Neural progenitor cell (in vitro differentiated cells): ENCODE measurements at regions not wholly inside any gene's neighbourhood (a gene's known extent, or its start where the extent isn't known, plus 50 kb on each side); places are given as distances from the start of the nearest gene placed in this dataset.

Experiments
- DNase-seq: peaks from one replicate; pipeline ENCODE4 v3.0.0-alpha.2; 2016; ENCODE audit warnings: low spot score
- H2AFZ ChIP-seq: fragments of 200-600 bp; sonication (generic); replicated peaks from 2 replicates; pipeline ENCODE4 v1.6.1; 2016; ENCODE audit warnings: antibody characterized with exemption
- H3F3A ChIP-seq: fragments of 200-600 bp; sonication (generic); 2 replicates; pipeline ENCODE4 v1.6.1; 2016; ENCODE audit warnings: antibody characterized with exemption, low read depth
- H3K27ac ChIP-seq: fragments of 200-600 bp; sonication (generic); 2 replicates; pipeline ENCODE4 v1.5.1; 2016; ENCODE audit warnings: mild to moderate bottlenecking
- H3K27me3 ChIP-seq: fragments of 200-600 bp; sonication (generic); 2 replicates; pipeline ENCODE4 v1.6.1; 2016; ENCODE audit warnings: mild to moderate bottlenecking, moderate library complexity
- H3K36me3 ChIP-seq: fragments of 200-600 bp; sonication (generic); 2 replicates; pipeline ENCODE4 v1.5.1; 2016
- H3K4me1 ChIP-seq: fragments of 200-600 bp; sonication (generic); 2 replicates; pipeline ENCODE4 v1.6.1; 2016; ENCODE audit warnings: mixed run types
- H3K4me2 ChIP-seq: fragments of 200-600 bp; sonication (generic); 2 replicates; pipeline ENCODE4 v1.6.1; 2016
- H3K4me3 ChIP-seq: fragments of 200-600 bp; sonication (generic); 2 replicates; pipeline ENCODE4 v1.5.1; 2016
- H3K79me2 ChIP-seq: fragments of 200-600 bp; sonication (generic); 2 replicates; pipeline ENCODE4 v1.6.1; 2016; ENCODE audit warnings: low read depth
- H3K9ac ChIP-seq: fragments of 200-600 bp; sonication (generic); 2 replicates; pipeline ENCODE4 v1.6.1; 2016
- H3K9me3 ChIP-seq: fragments of 200-600 bp; sonication (generic); 2 replicates; pipeline ENCODE4 v1.5.1; 2016; ENCODE audit warnings: low read depth
- H4K20me1 ChIP-seq: fragments of 200-600 bp; sonication (generic); 2 replicates; pipeline ENCODE4 v1.6.1; 2016; ENCODE audit warnings: low read depth
- H3K27ac Mint-ChIP-seq: 3 replicates; pipeline ENCODE4 v1.8.0; 2021; ENCODE audit warnings: mixed read lengths
- H3K27me3 Mint-ChIP-seq: 2 replicates; pipeline ENCODE4 v1.8.0; 2022; ENCODE audit warnings: low read depth, mild to moderate bottlenecking, inconsistent platforms, moderate library complexity, mixed read lengths; ENCODE audit not compliant: insufficient read depth
- H3K36me3 Mint-ChIP-seq: 3 replicates; pipeline ENCODE4 v1.8.0; 2021; ENCODE audit warnings: mixed read lengths
- H3K4me1 Mint-ChIP-seq: 3 replicates; pipeline ENCODE4 v1.8.0; 2021; ENCODE audit warnings: mixed read lengths
- H3K4me3 Mint-ChIP-seq: 3 replicates; pipeline ENCODE4 v1.8.0; 2021; ENCODE audit warnings: mild to moderate bottlenecking, moderate library complexity, mixed read lengths
- H3K9me3 Mint-ChIP-seq: 3 replicates; pipeline ENCODE4 v1.8.0; 2020; ENCODE audit warnings: mixed read lengths
- EZH2 ChIP-seq: fragments of 200-600 bp; sonication (generic); IDR thresholded peaks from 2 replicates; pipeline ENCODE4 v1.6.1; 2017; ENCODE audit warnings: antibody characterized with exemption, mild to moderate bottlenecking, moderate library complexity
- EZH2phosphoT487 ChIP-seq: fragments of 200-600 bp; sonication (generic); IDR thresholded peaks from 2 replicates; pipeline ENCODE4 v1.6.1; 2017; ENCODE audit warnings: antibody characterized with exemption
- TF ChIP-seq, protein P1 (sequence below): fragments of 200-600 bp; sonication (generic); IDR thresholded peaks from 2 replicates; pipeline ENCODE4 v1.5.1; 2017; ENCODE audit warnings: antibody characterized with exemption, mild to moderate bottlenecking

DNA sequence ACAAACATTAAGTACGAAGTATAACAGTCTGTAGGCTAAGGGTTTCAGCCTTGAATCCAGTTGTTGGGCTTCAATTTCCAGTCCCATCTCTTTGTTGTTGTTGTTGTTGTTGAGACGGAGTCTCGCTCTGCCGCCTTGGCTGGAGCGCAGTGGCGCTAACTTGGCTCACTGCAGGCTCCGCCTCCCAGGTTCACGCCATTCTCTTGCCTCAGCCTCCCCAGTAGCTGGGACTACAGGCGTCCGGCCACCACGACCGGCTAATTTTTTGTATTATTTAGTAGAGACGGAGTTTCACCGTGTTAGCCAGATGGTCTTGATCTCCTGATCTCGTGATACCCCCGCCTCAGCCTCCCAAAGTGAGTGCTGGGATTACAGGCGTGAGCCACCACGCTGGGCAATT, 464.9 kb downstream of the ANKRD7 start:
- no peaks in the 10 kb centered on the region for H3K27me3 Mint-ChIP-seq
- H3K36me3 Mint-ChIP-seq = no peaks in the 10 kb centered on the region
- Histone ChIP-seq H4K20me1 (no peaks in the 10 kb centered on the region), H3K4me3 (no peak overlapping the region), H3K9me3 (no peaks in the 10 kb centered on the region), H3K4me1 (no peaks in the 10 kb centered on the region), H3K27ac (no peak overlapping the region), H2AFZ (peak overlapping the region; percentile 50), H3K36me3 (no peaks in the 10 kb centered on the region), H3K27me3 (no peaks in the 10 kb centered on the region), H3F3A (no peaks in the 10 kb centered on the region), H3K9ac (no peak overlapping the region), H3K79me2 (no peaks in the 10 kb centered on the region), H3K4me2 (no peak overlapping the region)
- TF ChIP-seq EZH2 = no peak
- TF ChIP-seq, protein P1, sequence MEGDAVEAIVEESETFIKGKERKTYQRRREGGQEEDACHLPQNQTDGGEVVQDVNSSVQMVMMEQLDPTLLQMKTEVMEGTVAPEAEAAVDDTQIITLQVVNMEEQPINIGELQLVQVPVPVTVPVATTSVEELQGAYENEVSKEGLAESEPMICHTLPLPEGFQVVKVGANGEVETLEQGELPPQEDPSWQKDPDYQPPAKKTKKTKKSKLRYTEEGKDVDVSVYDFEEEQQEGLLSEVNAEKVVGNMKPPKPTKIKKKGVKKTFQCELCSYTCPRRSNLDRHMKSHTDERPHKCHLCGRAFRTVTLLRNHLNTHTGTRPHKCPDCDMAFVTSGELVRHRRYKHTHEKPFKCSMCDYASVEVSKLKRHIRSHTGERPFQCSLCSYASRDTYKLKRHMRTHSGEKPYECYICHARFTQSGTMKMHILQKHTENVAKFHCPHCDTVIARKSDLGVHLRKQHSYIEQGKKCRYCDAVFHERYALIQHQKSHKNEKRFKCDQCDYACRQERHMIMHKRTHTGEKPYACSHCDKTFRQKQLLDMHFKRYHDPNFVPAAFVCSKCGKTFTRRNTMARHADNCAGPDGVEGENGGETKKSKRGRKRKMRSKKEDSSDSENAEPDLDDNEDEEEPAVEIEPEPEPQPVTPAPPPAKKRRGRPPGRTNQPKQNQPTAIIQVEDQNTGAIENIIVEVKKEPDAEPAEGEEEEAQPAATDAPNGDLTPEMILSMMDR = no peak
- no peak for TF ChIP-seq EZH2phosphoT487
- no peaks in the 10 kb centered on the region for H3K4me1 Mint-ChIP-seq
- DNase-seq = no peak
- no peak overlapping the region for H3K4me3 Mint-ChIP-seq
- no peak overlapping the region for H3K27ac Mint-ChIP-seq
- no peaks in the 10 kb centered on the region for H3K9me3 Mint-ChIP-seq

DNA sequence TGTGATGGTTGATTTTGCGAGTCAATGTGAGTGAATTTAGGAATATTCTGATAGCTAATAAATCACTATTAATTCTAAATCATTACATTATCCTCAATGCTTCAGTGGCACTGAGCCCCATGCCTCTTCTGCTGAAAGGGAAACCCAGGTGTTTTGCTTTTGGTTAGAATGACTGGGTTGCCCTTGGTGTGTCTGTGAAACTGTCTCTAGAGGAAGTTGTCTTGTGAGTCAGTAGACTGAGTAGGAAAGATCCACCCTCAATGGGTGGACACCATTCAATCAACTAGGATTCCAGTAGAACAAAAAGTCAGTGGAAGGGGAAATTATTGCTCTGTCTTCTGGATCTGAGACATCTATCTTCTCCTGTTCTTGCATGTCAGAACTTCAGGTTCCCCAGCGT, 472.4 kb downstream of the ANKRD7 start:
- no peaks in the 10 kb centered on the region for H3K79me2 ChIP-seq
- H3K9me3 Mint-ChIP-seq = no peaks in the 10 kb centered on the region
- no peaks in the 10 kb centered on the region for H4K20me1 ChIP-seq
- no peak for DNase-seq
- H2AFZ ChIP-seq = no peak overlapping the region
- H3K27me3 Mint-ChIP-seq = no peaks in the 10 kb centered on the region
- no peaks in the 10 kb centered on the region for H3K9me3 ChIP-seq
- H3K4me2 ChIP-seq = no peak overlapping the region
- H3K27me3 ChIP-seq = no peaks in the 10 kb centered on the region
- no peaks in the 10 kb centered on the region for H3K4me1 Mint-ChIP-seq
- H3K4me3 ChIP-seq = no peak overlapping the region
- no peaks in the 10 kb centered on the region for H3K4me1 ChIP-seq
- H3F3A ChIP-seq = no peaks in the 10 kb centered on the region
- no peaks in the 10 kb centered on the region for H3K36me3 Mint-ChIP-seq
- TF ChIP-seq EZH2phosphoT487 = no peak
- TF ChIP-seq EZH2 = no peak
- TF ChIP-seq, protein P1 = no peak
- H3K27ac ChIP-seq = no peak overlapping the region
- H3K9ac ChIP-seq = no peak overlapping the region
- no peaks in the 10 kb centered on the region for H3K36me3 ChIP-seq
- H3K4me3 Mint-ChIP-seq = no peak overlapping the region
- no peak overlapping the region for H3K27ac Mint-ChIP-seq

DNA sequence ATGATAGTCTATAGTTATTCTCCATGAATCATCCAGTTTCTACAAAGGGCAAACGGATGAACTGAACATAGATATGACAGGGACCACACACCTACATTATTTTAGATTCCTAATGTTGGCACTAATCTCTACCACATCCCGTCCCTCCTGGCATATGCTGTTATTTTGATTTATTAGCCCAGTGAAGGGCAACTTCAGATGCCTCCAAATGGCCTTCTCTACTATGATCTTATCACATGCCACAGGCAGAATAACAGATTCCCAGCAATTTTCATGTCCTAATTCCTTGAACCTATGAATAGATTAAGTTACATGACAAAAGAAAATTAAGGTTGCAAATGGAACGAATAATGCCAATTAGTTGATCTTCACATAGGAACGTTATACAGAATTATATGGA, 474.7 kb downstream of the ANKRD7 start:
- H3K4me3 Mint-ChIP-seq = no peak overlapping the region
- H3K27me3 Mint-ChIP-seq = no peaks in the 10 kb centered on the region
- H4K20me1 ChIP-seq = no peaks in the 10 kb centered on the region
- no peak overlapping the region for H3K9ac ChIP-seq
- no peak overlapping the region for H2AFZ ChIP-seq
- no peak overlapping the region for H3K27ac Mint-ChIP-seq
- H3K27me3 ChIP-seq = no peaks in the 10 kb centered on the region
- H3K27ac ChIP-seq = no peak overlapping the region
- no peaks in the 10 kb centered on the region for H3K9me3 Mint-ChIP-seq
- no peak for DNase-seq
- no peaks in the 10 kb centered on the region for H3K36me3 ChIP-seq
- H3K79me2 ChIP-seq = no peaks in the 10 kb centered on the region
- H3K9me3 ChIP-seq = no peaks in the 10 kb centered on the region
- no peaks in the 10 kb centered on the region for H3K4me1 ChIP-seq
- H3K4me1 Mint-ChIP-seq = no peaks in the 10 kb centered on the region
- H3K36me3 Mint-ChIP-seq = no peaks in the 10 kb centered on the region
- H3F3A ChIP-seq = no peaks in the 10 kb centered on the region
- H3K4me2 ChIP-seq = no peak overlapping the region
- TF ChIP-seq EZH2phosphoT487 (no peak), EZH2 (no peak)
- TF ChIP-seq, protein P1 = no peak
- H3K4me3 ChIP-seq = no peak overlapping the region

DNA sequence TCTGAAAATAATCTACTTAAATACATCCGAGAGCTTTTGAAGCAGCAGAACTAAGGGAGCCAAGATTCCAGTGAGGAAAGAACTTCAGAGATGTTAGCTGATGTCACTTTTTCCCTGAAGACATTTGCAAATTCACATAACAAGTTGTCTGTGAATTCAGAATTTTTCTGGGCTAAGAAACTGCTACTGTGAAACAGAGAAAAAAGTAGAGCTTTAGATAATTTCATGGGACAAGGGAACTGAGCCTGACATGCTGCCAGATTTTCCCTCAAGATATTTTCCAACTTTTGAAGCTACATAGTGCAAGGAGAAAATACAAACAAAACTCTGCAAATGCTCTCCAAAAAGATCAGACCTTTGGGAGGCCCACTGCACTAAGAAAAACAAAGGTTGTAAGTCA, 484.2 kb downstream of the ANKRD7 start:
- Mint-ChIP-seq H3K36me3 (no peaks in the 10 kb centered on the region), H3K9me3 (no peaks in the 10 kb centered on the region), H3K4me3 (no peak overlapping the region), H3K4me1 (no peaks in the 10 kb centered on the region), H3K27me3 (no peaks in the 10 kb centered on the region), H3K27ac (no peak overlapping the region)
- Histone ChIP-seq H3K79me2 (no peaks in the 10 kb centered on the region), H3K27ac (no peak overlapping the region), H3K4me3 (no peak overlapping the region), H3K9me3 (no peaks in the 10 kb centered on the region), H3K4me1 (no peaks in the 10 kb centered on the region), H3F3A (no peaks in the 10 kb centered on the region), H3K27me3 (no peaks in the 10 kb centered on the region), H3K9ac (no peak overlapping the region), H3K36me3 (no peaks in the 10 kb centered on the region), H4K20me1 (no peaks in the 10 kb centered on the region), H2AFZ (peak overlapping the region; percentile 83), H3K4me2 (no peak overlapping the region)
- TF ChIP-seq, protein P1 = no peak
- TF ChIP-seq EZH2 (no peak), EZH2phosphoT487 (no peak)
- DNase-seq = no peak
